ENCODE measurements at regions not wholly inside any gene's neighbourhood (a gene's known extent, or its start where the extent isn't known, plus 50 kb on each side); places are given as distances from the start of the nearest gene placed in this dataset.

GRCh38 chr15:56868170-56868569 is 50.3 kb upstream of the TCF12 start:
- Histone ChIP-seq H3K4me1 (ENCODE audit: control insufficient read depth, insufficient read depth, low read length) (no peaks in the 10 kb centered on the region), H3K27ac (ENCODE audit: low read length) (no peak overlapping the region), H3K4me3 (ENCODE audit: low read length) (no peak overlapping the region), H3K36me3 (ENCODE audit: control insufficient read depth, insufficient read depth, low read length) (no peaks in the 10 kb centered on the region), H3K9me3 (ENCODE audit: control insufficient read depth, insufficient read depth, low read length) (no peaks in the 10 kb centered on the region), H3K27me3 (ENCODE audit: control insufficient read depth, insufficient read depth, low read length) (no peaks in the 10 kb centered on the region)
- Mint-ChIP-seq H3K36me3 (no peaks in the 10 kb centered on the region), H3K27ac (no peak overlapping the region), H3K4me1 (no peaks in the 10 kb centered on the region), H3K9me3 (no peaks in the 10 kb centered on the region), H3K4me3 (no peak overlapping the region), H3K27me3 (ENCODE audit: low read depth in 2 of 2) (peaks cover 0 to 8% of the 10 kb centered on the region in 2 donors)
- ATAC-seq: no peak
- no peak for DNase-seq
- intact Hi-C loops (cut with micrococcal nuclease): loop anchor here (10.0 kb wide), 1 partner anchor 373 kb away; no protein-coding TSS in a partner anchor
- TF ChIP-seq CTCF (IDR thresholded peaks at IDR 0.05): no peak
- WGBS (ENCODE audit: insufficient coverage): no CpG with 5 or more reads among the region's 2 CpGs

- intact Hi-C loops (cut with micrococcal nuclease): loop anchor here (10.0 kb wide), 1 partner anchor 372 kb away; no protein-coding TSS in a partner anchor
- ATAC-seq (no peak), DNase-seq (no peak)
- H3K4me1 ChIP-seq (ENCODE audit: control insufficient read depth, insufficient read depth, low read length): no peaks in the 10 kb centered on the region
- H3K27me3 ChIP-seq (ENCODE audit: control insufficient read depth, insufficient read depth, low read length): no peaks in the 10 kb centered on the region
- H3K27me3 Mint-ChIP-seq (ENCODE audit: low read depth in 2 of 2): peaks cover 0 to 8% of the 10 kb centered on the region in 2 donors
- H3K9me3 Mint-ChIP-seq: no peaks in the 10 kb centered on the region
- no peak overlapping the region for H3K27ac ChIP-seq (ENCODE audit: low read length)
- H3K27ac Mint-ChIP-seq: no peak overlapping the region
- H3K4me3 ChIP-seq (ENCODE audit: low read length): no peak overlapping the region
- no peak for TF ChIP-seq CTCF (IDR thresholded peaks at IDR 0.05)
- no peaks in the 10 kb centered on the region for H3K36me3 ChIP-seq (ENCODE audit: control insufficient read depth, insufficient read depth, low read length)
- WGBS (ENCODE audit: insufficient coverage): 85% methylated on average over 4 of the region's 4 CpGs
- no peaks in the 10 kb centered on the region for H3K9me3 ChIP-seq (ENCODE audit: control insufficient read depth, insufficient read depth, low read length)
- H3K4me3 Mint-ChIP-seq: no peak overlapping the region
- H3K36me3 Mint-ChIP-seq: no peaks in the 10 kb centered on the region
- no peaks in the 10 kb centered on the region for H3K4me1 Mint-ChIP-seq
Measured at GRCh38 chr15:56866803-56867202, 51.6 kb upstream of the TCF12 start.

GRCh38 chr15:56857828-56858227 is 60.6 kb upstream of the TCF12 start:
- ATAC-seq (no peak), DNase-seq (no peak)
- no peaks in the 10 kb centered on the region for H3K9me3 ChIP-seq (ENCODE audit: control insufficient read depth, insufficient read depth, low read length)
- H3K27ac ChIP-seq (ENCODE audit: low read length): no peak overlapping the region
- Mint-ChIP-seq H3K36me3 (no peaks in the 10 kb centered on the region), H3K4me1 (no peaks in the 10 kb centered on the region), H3K9me3 (no peaks in the 10 kb centered on the region), H3K27me3 (ENCODE audit: low read depth in 2 of 2) (peaks cover 0 to 3% of the 10 kb centered on the region in 2 donors), H3K27ac (no peak overlapping the region), H3K4me3 (no peak overlapping the region)
- 66% methylated on average over 2 of the region's 2 CpGs for WGBS (ENCODE audit: insufficient coverage)
- intact Hi-C loops (cut with micrococcal nuclease): no loop called here
- no peaks in the 10 kb centered on the region for H3K27me3 ChIP-seq (ENCODE audit: control insufficient read depth, insufficient read depth, low read length)
- no peak overlapping the region for H3K4me3 ChIP-seq (ENCODE audit: low read length)
- H3K36me3 ChIP-seq (ENCODE audit: control insufficient read depth, insufficient read depth, low read length): no peaks in the 10 kb centered on the region
- H3K4me1 ChIP-seq (ENCODE audit: control insufficient read depth, insufficient read depth, low read length): no peaks in the 10 kb centered on the region
- TF ChIP-seq CTCF (IDR thresholded peaks at IDR 0.05): no peak

GRCh38 chr15:56856934-56857333 is 61.5 kb upstream of the TCF12 start:
- H3K36me3 Mint-ChIP-seq: no peaks in the 10 kb centered on the region
- Histone ChIP-seq H3K27ac (ENCODE audit: low read length) (no peak overlapping the region), H3K36me3 (ENCODE audit: control insufficient read depth, insufficient read depth, low read length) (no peaks in the 10 kb centered on the region), H3K27me3 (ENCODE audit: control insufficient read depth, insufficient read depth, low read length) (no peaks in the 10 kb centered on the region), H3K9me3 (ENCODE audit: control insufficient read depth, insufficient read depth, low read length) (no peaks in the 10 kb centered on the region), H3K4me3 (ENCODE audit: low read length) (no peak overlapping the region), H3K4me1 (ENCODE audit: control insufficient read depth, insufficient read depth, low read length) (no peaks in the 10 kb centered on the region)
- peaks cover 0 to 3% of the 10 kb centered on the region in 2 donors for H3K27me3 Mint-ChIP-seq (ENCODE audit: low read depth in 2 of 2)
- DNase-seq: no peak
- no peak for ATAC-seq
- no peak for TF ChIP-seq CTCF (IDR thresholded peaks at IDR 0.05)
- intact Hi-C loops (cut with micrococcal nuclease): no loop called here
- 94% methylated on average over 1 of the region's 1 CpG for WGBS (ENCODE audit: insufficient coverage)
- no peaks in the 10 kb centered on the region for H3K9me3 Mint-ChIP-seq
- H3K4me1 Mint-ChIP-seq: no peaks in the 10 kb centered on the region
- H3K4me3 Mint-ChIP-seq: no peak overlapping the region
- no peak overlapping the region for H3K27ac Mint-ChIP-seq

All from natural killer cell (primary cell).